GM12878 (cell line): ENCODE measurements at regions not wholly inside any gene's neighbourhood (a gene's known extent, or its start where the extent isn't known, plus 50 kb on each side); places are given as distances from the start of the nearest gene placed in this dataset.

ENCODE experiments used
- ATAC-seq: fragments of 200-7000 bp; cut with Tn5 transposase; 3 replicates; pipeline ENCODE4 v1.9.1; 2020; ENCODE audit warnings: mild to moderate bottlenecking, moderate library complexity
- BruUV-seq: library from RNA; stranded (reverse); fragments of 400-500 nt; replicated peaks from 2 replicates; lab custom pipeline; 2021; lab: Mats Ljungman, UMichigan
- CTCF ChIA-PET: fragments of 300-600 bp; sonication (Branson Sonifier 250); formaldehyde crosslinking; extraction: SDS; loops from one replicate; lab custom pipeline; 2021; ENCODE audit warnings: inconsistent platforms; lab: Yijun Ruan, JAX
- POLR2A ChIA-PET: fragments of 350-600 bp; formaldehyde crosslinking; extraction: SDS; loops from one replicate; lab custom pipeline; 2021; ENCODE audit warnings: inconsistent platforms; lab: Charles Lee
- RAD21 ChIA-PET: fragments of 300-600 bp; sonication (Branson Sonifier 250); formaldehyde crosslinking; loops from one replicate; lab custom pipeline; 2023; ENCODE audit warnings: antibody characterized with exemption; ENCODE audit not compliant: unreplicated experiment; lab: Charles Lee
- SMC1A ChIA-PET: fragments of 300-600 bp; sonication (Branson Sonifier 250); formaldehyde crosslinking; loops from one replicate; lab custom pipeline; 2023; ENCODE audit not compliant: unreplicated experiment, uncharacterized antibody; lab: Charles Lee
- DNase-seq: peaks from one replicate; pipeline ENCODE4 v3.0.0-alpha.2; 2011; ENCODE audit warnings: low read depth, low spot score
- FAIRE-seq: peaks from 3 replicates; lab custom pipeline; 2011; peaks lifted over from hg19 to GRCh38; lab: Jason Lieb, UNC
- H2AFZ ChIP-seq: 2 replicates; pipeline ENCODE4 v1.6.0; 2011; ENCODE audit warnings: low read depth, low read length, control low read depth; ENCODE audit not compliant: control insufficient read depth
- H3K27ac ChIP-seq: 2 replicates; pipeline ENCODE4 v1.5.1; 2011; ENCODE audit warnings: control low read depth; ENCODE audit not compliant: control insufficient read depth, insufficient read depth
- H3K27me3 ChIP-seq, 2 experiments: replicated peaks in 1 of 2; 2 replicates each; pipeline versions ENCODE4 v1.6.0 to v1.6.1; 2011; ENCODE audit warnings: low read length in 1 of 2; ENCODE audit not compliant: control insufficient read depth in 2 of 2, insufficient read depth in 2 of 2
- H3K36me3 ChIP-seq, 2 experiments: 2 replicates each; pipeline ENCODE4 v1.5.1; 2011; ENCODE audit warnings: low read length in 1 of 2; ENCODE audit not compliant: control insufficient read depth in 2 of 2, insufficient read depth in 2 of 2
- H3K4me1 ChIP-seq: 2 replicates; pipeline ENCODE4 v1.6.1; 2011; ENCODE audit warnings: mild to moderate bottlenecking, low read length, moderate library complexity, mixed read lengths; ENCODE audit not compliant: control insufficient read depth, insufficient read depth
- H3K4me2 ChIP-seq: 2 replicates; pipeline ENCODE4 v1.6.0; 2011; ENCODE audit warnings: control low read depth; ENCODE audit not compliant: control insufficient read depth, insufficient read depth
- H3K4me3 ChIP-seq: fragments of 200-600 bp; sonication (generic); 2 replicates; pipeline ENCODE4 v1.5.1; 2016
- H3K79me2 ChIP-seq: 2 replicates; pipeline ENCODE4 v1.6.0; 2011; ENCODE audit warnings: low read length; ENCODE audit not compliant: control insufficient read depth, insufficient read depth
- H3K9ac ChIP-seq: 2 replicates; pipeline ENCODE4 v1.8.0; 2011; ENCODE audit warnings: low read length, control low read depth, mixed read lengths; ENCODE audit not compliant: control insufficient read depth, insufficient read depth
- H3K9me3 ChIP-seq: replicated peaks from 3 replicates; pipeline ENCODE4 v1.5.1; 2011; ENCODE audit warnings: mild to moderate bottlenecking, low read length; ENCODE audit not compliant: control insufficient read depth, insufficient read depth
- H4K20me1 ChIP-seq: 2 replicates; pipeline ENCODE4 v1.6.0; 2011; ENCODE audit not compliant: control insufficient read depth, insufficient read depth
- FOS ChIP-seq: IDR thresholded peaks from 3 replicates; pipeline ENCODE4 v1.6.1; 2011; ENCODE audit warnings: borderline replicate concordance; ENCODE audit not compliant: insufficient read length; ENCODE audit errors: extremely low read depth
- HDAC6 ChIP-seq: fragments of 200-600 bp; sonication (generic); IDR thresholded peaks from one replicate; pipeline ENCODE4 v1.8.0; 2017; ENCODE audit warnings: antibody characterized with exemption; ENCODE audit not compliant: unreplicated experiment
- NR2C2 ChIP-seq: IDR thresholded peaks from 2 replicates; pipeline ENCODE4 v1.6.1; 2011; ENCODE audit warnings: borderline replicate concordance, low read depth; ENCODE audit not compliant: control insufficient read depth, insufficient read length
- NRF1 ChIP-seq: conservative IDR thresholded peaks from 2 replicates; pipeline ENCODE4 v1.6.1; 2011; ENCODE audit warnings: mild to moderate bottlenecking, low read depth, low read length, improper control_type of control experiment
- PAX8 ChIP-seq: fragments of 450-650 bp; IDR thresholded peaks from 2 replicates; pipeline ENCODE4 v1.6.1; 2017; ENCODE audit warnings: mild to moderate bottlenecking, moderate library complexity
- RAD51 ChIP-seq: fragments of 450-650 bp; IDR thresholded peaks from 2 replicates; pipeline ENCODE4 v1.6.1; 2016; ENCODE audit warnings: moderate library complexity, mild to moderate bottlenecking, inconsistent platforms
- RCOR1 ChIP-seq: conservative IDR thresholded peaks from 2 replicates; pipeline ENCODE4 v1.6.1; 2012; ENCODE audit warnings: low read depth, low read length, improper control_type of control experiment
- RELA ChIP-seq: fragments of 450-650 bp; IDR thresholded peaks from 2 replicates; pipeline ENCODE4 v1.8.0; 2014; ENCODE audit warnings: borderline replicate concordance; ENCODE audit not compliant: partially characterized antibody
- SREBF2 ChIP-seq: IDR thresholded peaks from 2 replicates; pipeline ENCODE4 v1.6.1; 2012; ENCODE audit warnings: mild to moderate bottlenecking, low read length
- ZBED1 ChIP-seq: IDR thresholded peaks from 2 replicates; pipeline ENCODE4 v1.6.1; 2016; ENCODE audit warnings: borderline replicate concordance
- WGBS: methylation state at CpG from one replicate; pipeline ENCODE4 v1.1.6; 2016; ENCODE audit warnings: low lambda C conversion rate; ENCODE audit not compliant: insufficient replicate concordance, insufficient coverage; ENCODE audit errors: missing lambda C conversion rate; 5-methylcytosine and 5-hydroxymethylcytosine counted together
- in situ Hi-C: fragments of 300-500 bp; cut with MboI; formaldehyde crosslinking; loops from 9 replicates; pipeline ENCODE4 v1.14.3; 2018; ENCODE audit warnings: mixed read lengths
- intact Hi-C: fragments of 100-400 bp; cut with micrococcal nuclease; formaldehyde crosslinking; loops from one replicate; pipeline ENCODE4 v1.14.2; 2022; ENCODE audit not compliant: unreplicated experiment
- TF ChIP-seq, protein P1 (sequence below): fragments of 150-350 bp; IDR thresholded peaks from 2 replicates; pipeline ENCODE4 v1.6.1; 2014; ENCODE audit warnings: mild to moderate bottlenecking, low read depth, low read length
- TF ChIP-seq, protein P2 (sequence below): fragments of 450-650 bp; IDR thresholded peaks from 2 replicates; pipeline ENCODE4 v1.6.1; 2016; ENCODE audit warnings: mild to moderate bottlenecking
- TF ChIP-seq, protein P3 (sequence below): fragments of 450-650 bp; IDR thresholded peaks from 2 replicates; pipeline ENCODE4 v1.6.1; 2017; ENCODE audit warnings: antibody characterized with exemption, mild to moderate bottlenecking, moderate library complexity

DNA sequence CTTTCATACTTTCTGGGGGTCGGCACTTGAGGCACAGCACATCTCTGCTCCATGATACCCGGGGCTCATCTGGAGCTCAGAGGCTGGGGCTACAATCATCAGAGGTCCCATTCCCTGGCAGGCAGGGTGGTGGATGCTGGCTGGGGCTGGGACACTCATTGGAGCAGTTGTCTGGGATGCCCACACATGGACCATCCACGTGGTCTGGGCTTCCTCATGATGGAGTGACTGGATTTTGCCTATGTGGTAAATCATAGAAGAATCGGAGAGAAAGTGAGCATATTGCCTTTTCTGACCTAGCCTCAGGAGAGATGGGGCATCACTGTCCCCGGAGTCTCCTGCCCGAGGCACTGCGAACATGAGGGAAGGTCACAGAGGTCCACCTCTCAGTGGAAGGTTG, 91.4 kb upstream of the IRS2 start:
- H3K27me3 ChIP-seq = peaks cover 0 to 1% of the 10 kb centered on the region in 2 experiments; a peak in 1 of 4 replicates
- H3K36me3 ChIP-seq = no peaks in the 10 kb centered on the region
- BruUV-seq = no TSS peak
- SMC1A ChIA-PET = no interaction called here
- H3K4me2 ChIP-seq = no peak overlapping the region
- no peak overlapping the region for H2AFZ ChIP-seq
- H3K9me3 ChIP-seq = no peaks in the 10 kb centered on the region
- H3K27ac ChIP-seq = no peak overlapping the region
- intact Hi-C loops (no loop called here), in situ Hi-C loops (no loop called here)
- no peaks in the 10 kb centered on the region for H3K79me2 ChIP-seq
- WGBS = 28% methylated on average over 7 of the region's 7 CpGs
- no peak for ATAC-seq
- no peak for TF ChIP-seq ZBED1
- no peak overlapping the region for H3K4me3 ChIP-seq
- no peak for DNase-seq
- CTCF ChIA-PET = interaction anchor here (0.6 kb wide), 1 partner anchor 33 kb away, joined by 4 read pairs; no protein-coding TSS in a partner anchor
- RAD21 ChIA-PET = no interaction called here
- H3K9ac ChIP-seq = no peak overlapping the region
- H4K20me1 ChIP-seq = no peaks in the 10 kb centered on the region
- POLR2A ChIA-PET = no interaction called here
- H3K4me1 ChIP-seq = no peaks in the 10 kb centered on the region
- no peak for FAIRE-seq

DNA sequence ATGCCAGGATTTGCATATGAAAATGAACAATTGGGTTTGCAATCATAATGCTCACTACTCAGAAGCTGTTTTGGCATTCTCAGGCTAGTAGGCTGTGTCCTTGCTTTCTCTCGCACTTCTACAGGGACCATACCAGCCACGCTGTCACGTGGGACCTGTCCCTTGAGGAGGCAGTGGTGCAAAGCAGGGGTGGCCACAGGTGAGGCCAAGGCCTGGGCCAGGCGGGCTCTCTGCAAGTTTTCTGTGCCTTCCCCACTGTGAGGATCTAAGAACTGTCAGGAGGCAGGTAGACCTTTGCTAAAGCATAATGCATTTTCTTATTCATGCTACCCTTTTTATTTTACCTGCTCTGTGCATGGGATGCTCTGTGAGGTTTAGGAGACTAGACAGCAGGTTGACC, 89.4 kb upstream of the IRS2 start:
- no peak overlapping the region for H3K4me3 ChIP-seq
- SMC1A ChIA-PET = no interaction called here
- H2AFZ ChIP-seq = no peak overlapping the region
- ATAC-seq = no peak
- peaks cover 0 to 1% of the 10 kb centered on the region in 2 experiments; a peak in 1 of 4 replicates for H3K27me3 ChIP-seq
- H3K27ac ChIP-seq = no peak overlapping the region
- no peaks in the 10 kb centered on the region for H3K9me3 ChIP-seq
- no peak for DNase-seq
- no peak overlapping the region for H3K4me2 ChIP-seq
- CTCF ChIA-PET = no interaction called here
- no peak for FAIRE-seq
- H3K9ac ChIP-seq = no peak overlapping the region
- no peaks in the 10 kb centered on the region for H3K79me2 ChIP-seq
- in situ Hi-C loops (no loop called here), intact Hi-C loops (no loop called here)
- BruUV-seq = no TSS peak
- H4K20me1 ChIP-seq = no peaks in the 10 kb centered on the region
- POLR2A ChIA-PET = no interaction called here
- no peaks in the 10 kb centered on the region for H3K4me1 ChIP-seq
- RAD21 ChIA-PET = no interaction called here
- 7% methylated on average over 4 of the region's 4 CpGs for WGBS
- no peaks in the 10 kb centered on the region for H3K36me3 ChIP-seq
- TF ChIP-seq NRF1 (no peak), RAD51 (no peak), NR2C2 (no peak), PAX8 (no peak), RCOR1 (no peak), SREBF2 (no peak), RELA (no peak), HDAC6 (no peak), FOS (no peak)
- TF ChIP-seq, protein P1, sequence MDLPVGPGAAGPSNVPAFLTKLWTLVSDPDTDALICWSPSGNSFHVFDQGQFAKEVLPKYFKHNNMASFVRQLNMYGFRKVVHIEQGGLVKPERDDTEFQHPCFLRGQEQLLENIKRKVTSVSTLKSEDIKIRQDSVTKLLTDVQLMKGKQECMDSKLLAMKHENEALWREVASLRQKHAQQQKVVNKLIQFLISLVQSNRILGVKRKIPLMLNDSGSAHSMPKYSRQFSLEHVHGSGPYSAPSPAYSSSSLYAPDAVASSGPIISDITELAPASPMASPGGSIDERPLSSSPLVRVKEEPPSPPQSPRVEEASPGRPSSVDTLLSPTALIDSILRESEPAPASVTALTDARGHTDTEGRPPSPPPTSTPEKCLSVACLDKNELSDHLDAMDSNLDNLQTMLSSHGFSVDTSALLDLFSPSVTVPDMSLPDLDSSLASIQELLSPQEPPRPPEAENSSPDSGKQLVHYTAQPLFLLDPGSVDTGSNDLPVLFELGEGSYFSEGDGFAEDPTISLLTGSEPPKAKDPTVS = no peak
- TF ChIP-seq, protein P2, sequence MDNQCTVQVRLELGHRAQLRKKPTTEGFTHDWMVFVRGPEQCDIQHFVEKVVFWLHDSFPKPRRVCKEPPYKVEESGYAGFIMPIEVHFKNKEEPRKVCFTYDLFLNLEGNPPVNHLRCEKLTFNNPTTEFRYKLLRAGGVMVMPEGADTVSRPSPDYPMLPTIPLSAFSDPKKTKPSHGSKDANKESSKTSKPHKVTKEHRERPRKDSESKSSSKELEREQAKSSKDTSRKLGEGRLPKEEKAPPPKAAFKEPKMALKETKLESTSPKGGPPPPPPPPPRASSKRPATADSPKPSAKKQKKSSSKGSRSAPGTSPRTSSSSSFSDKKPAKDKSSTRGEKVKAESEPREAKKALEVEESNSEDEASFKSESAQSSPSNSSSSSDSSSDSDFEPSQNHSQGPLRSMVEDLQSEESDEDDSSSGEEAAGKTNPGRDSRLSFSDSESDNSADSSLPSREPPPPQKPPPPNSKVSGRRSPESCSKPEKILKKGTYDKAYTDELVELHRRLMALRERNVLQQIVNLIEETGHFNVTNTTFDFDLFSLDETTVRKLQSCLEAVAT = no peak
- TF ChIP-seq, protein P3, sequence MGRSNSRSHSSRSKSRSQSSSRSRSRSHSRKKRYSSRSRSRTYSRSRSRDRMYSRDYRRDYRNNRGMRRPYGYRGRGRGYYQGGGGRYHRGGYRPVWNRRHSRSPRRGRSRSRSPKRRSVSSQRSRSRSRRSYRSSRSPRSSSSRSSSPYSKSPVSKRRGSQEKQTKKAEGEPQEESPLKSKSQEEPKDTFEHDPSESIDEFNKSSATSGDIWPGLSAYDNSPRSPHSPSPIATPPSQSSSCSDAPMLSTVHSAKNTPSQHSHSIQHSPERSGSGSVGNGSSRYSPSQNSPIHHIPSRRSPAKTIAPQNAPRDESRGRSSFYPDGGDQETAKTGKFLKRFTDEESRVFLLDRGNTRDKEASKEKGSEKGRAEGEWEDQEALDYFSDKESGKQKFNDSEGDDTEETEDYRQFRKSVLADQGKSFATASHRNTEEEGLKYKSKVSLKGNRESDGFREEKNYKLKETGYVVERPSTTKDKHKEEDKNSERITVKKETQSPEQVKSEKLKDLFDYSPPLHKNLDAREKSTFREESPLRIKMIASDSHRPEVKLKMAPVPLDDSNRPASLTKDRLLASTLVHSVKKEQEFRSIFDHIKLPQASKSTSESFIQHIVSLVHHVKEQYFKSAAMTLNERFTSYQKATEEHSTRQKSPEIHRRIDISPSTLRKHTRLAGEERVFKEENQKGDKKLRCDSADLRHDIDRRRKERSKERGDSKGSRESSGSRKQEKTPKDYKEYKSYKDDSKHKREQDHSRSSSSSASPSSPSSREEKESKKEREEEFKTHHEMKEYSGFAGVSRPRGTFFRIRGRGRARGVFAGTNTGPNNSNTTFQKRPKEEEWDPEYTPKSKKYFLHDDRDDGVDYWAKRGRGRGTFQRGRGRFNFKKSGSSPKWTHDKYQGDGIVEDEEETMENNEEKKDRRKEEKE = no peak
